Jurkat, Clone E6-1 (cell line): ENCODE measurements at regions not wholly inside any gene's neighbourhood (a gene's known extent, or its start where the extent isn't known, plus 50 kb on each side); places are given as distances from the start of the nearest gene placed in this dataset.
A peak's percentile ranks its signal among the peaks of the same experiment; 100 is the strongest.
"Not testable (repeated sequence)": the region's sequence is repeated elsewhere in the genome, so short reads cannot be mapped to it uniquely, and the experiment has no call there.

ENCODE experiments used
- DNase-seq: peaks from one replicate; pipeline ENCODE4 v3.0.0-alpha.2; 2011; ENCODE audit warnings: low read depth, low spot score
- H3K4me3 ChIP-seq: 2 replicates; pipeline ENCODE4 v1.5.1; 2011; ENCODE audit warnings: mild to moderate bottlenecking, low read length, control low read depth, moderate library complexity

GRCh38 chrX:39772057-39772832 is 325.5 kb downstream of the BCOR start:
- H3K4me3 ChIP-seq, result no peak overlapping the region
- DNase-seq, result peak; percentile 68

GRCh38 chrX:39773150-39773549 is 324.6 kb downstream of the BCOR start:
- DNase-seq, result no peak
- H3K4me3 ChIP-seq, result no peak overlapping the region

GRCh38 chrX:39773923-39774773 is 323.6 kb downstream of the BCOR start:
- H3K4me3 ChIP-seq, result no peak overlapping the region
- no peak for DNase-seq

- no peak for DNase-seq
- H3K4me3 ChIP-seq, result no peak overlapping the region
Measured at GRCh38 chrX:39774774-39775328, 322.9 kb downstream of the BCOR start.

GRCh38 chrX:39777623-39778025 is 320.1 kb downstream of the BCOR start:
- no peak overlapping the region for H3K4me3 ChIP-seq
- DNase-seq, result peak; percentile 51

GRCh38 chrX:39779952-39780783 is 317.6 kb downstream of the BCOR start:
- no peak overlapping the region for H3K4me3 ChIP-seq
- no peak for DNase-seq

- DNase-seq, result no peak
- no peak overlapping the region for H3K4me3 ChIP-seq
Measured at GRCh38 chrX:39782276-39782675, 315.5 kb downstream of the BCOR start.

- H3K4me3 ChIP-seq, result no peak overlapping the region
- no peak for DNase-seq
Measured at GRCh38 chrX:39787999-39788398, 309.8 kb downstream of the BCOR start.

- no peak overlapping the region for H3K4me3 ChIP-seq
- no peak for DNase-seq
Measured at GRCh38 chrX:39788521-39788920, 309.2 kb downstream of the BCOR start.

- DNase-seq, result no peak
Measured at GRCh38 chrX:39791691-39792090, 306.1 kb downstream of the BCOR start.

GRCh38 chrX:39795605-39796004 is 302.2 kb downstream of the BCOR start:
- DNase-seq, result no peak
- H3K4me3 ChIP-seq, result no peak overlapping the region

More at GRCh38 chrX:39791691-39792090, 306.1 kb downstream of the BCOR start:
- H3K4me3 ChIP-seq, result no peak overlapping the region

GRCh38 chrX:39796856-39797255 is 300.9 kb downstream of the BCOR start:
- DNase-seq, result no peak

GRCh38 chrX:39798488-39798887 is 299.3 kb downstream of the BCOR start:
- not testable (repeated sequence) for H3K4me3 ChIP-seq, DNase-seq

More at GRCh38 chrX:39796856-39797255, 300.9 kb downstream of the BCOR start:
- no peak overlapping the region for H3K4me3 ChIP-seq

GRCh38 chrX:39802354-39802753 is 295.4 kb downstream of the BCOR start:
- no peak overlapping the region for H3K4me3 ChIP-seq
- DNase-seq, result no peak

GRCh38 chrX:39802908-39803307 is 294.9 kb downstream of the BCOR start:
- no peak for DNase-seq
- H3K4me3 ChIP-seq, result no peak overlapping the region

- DNase-seq, result no peak
- H3K4me3 ChIP-seq, result no peak overlapping the region
Measured at GRCh38 chrX:39805022-39805421, 292.7 kb downstream of the BCOR start.

GRCh38 chrX:39805825-39806224 is 291.9 kb downstream of the BCOR start:
- H3K4me3 ChIP-seq, result no peak overlapping the region
- DNase-seq, result no peak

GRCh38 chrX:39808471-39808917 is 289.3 kb downstream of the BCOR start:
- no peak for DNase-seq
- no peak overlapping the region for H3K4me3 ChIP-seq

- H3K4me3 ChIP-seq, result no peak overlapping the region
- no peak for DNase-seq
Measured at GRCh38 chrX:39809331-39809730, 288.4 kb downstream of the BCOR start.
